ENCODE measurements at regions not wholly inside any gene's neighbourhood (a gene's known extent, or its start where the extent isn't known, plus 50 kb on each side); places are given as distances from the start of the nearest gene placed in this dataset.

GRCh38 chr17:70563281-70563820 lies 394.0 kb downstream of the KCNJ2 start:
- no peak for TF ChIP-seq YY1 (IDR thresholded peaks at IDR 0.05; ENCODE audit: low read depth)
- peak; percentile 57 for TF ChIP-seq TEAD4 (IDR thresholded peaks at IDR 0.05)
- TF ChIP-seq USF1 (IDR thresholded peaks at IDR 0.05), result no peak
- TF ChIP-seq EP300 (IDR thresholded peaks at IDR 0.05; ENCODE audit: borderline replicate concordance), result peak; percentile 75
- TF ChIP-seq REST (IDR thresholded peaks at IDR 0.05; ENCODE audit: low read depth), result no peak
- TF ChIP-seq EGR1 (IDR thresholded peaks at IDR 0.05), result no peak
- TF ChIP-seq CREB1 (IDR thresholded peaks at IDR 0.05; ENCODE audit: low read depth), result no peak
- no peak for TF ChIP-seq RAD21 (IDR thresholded peaks at IDR 0.05; ENCODE audit: low read depth)
- no peak for TF ChIP-seq CEBPB (IDR thresholded peaks at IDR 0.05)
- TF ChIP-seq TAF1 (IDR thresholded peaks at IDR 0.05; ENCODE audit: low read depth), result no peak
- TF ChIP-seq TCF12 (IDR thresholded peaks at IDR 0.05; ENCODE audit: low read depth), result peak; percentile 66
- peak; percentile 94 for TF ChIP-seq NFIC (IDR thresholded peaks at IDR 0.05)
- no peak for TF ChIP-seq ZBTB7A (IDR thresholded peaks at IDR 0.05; ENCODE audit: low read depth)
- TF ChIP-seq MAX (IDR thresholded peaks at IDR 0.05), result no peak; the same call in 1 of the 2 replicates
- TF ChIP-seq FOXM1 (IDR thresholded peaks at IDR 0.05; ENCODE audit: borderline replicate concordance, low read depth), result 0 out of 2 replicates have a peak, but pooled peaks have one; percentile 46

- TF ChIP-seq REST (IDR thresholded peaks at IDR 0.05; ENCODE audit: low read depth) (no peak), FOXM1 (IDR thresholded peaks at IDR 0.05; ENCODE audit: borderline replicate concordance, low read depth) (no peak)
Observed at GRCh38 chr17:70564006-70564620, 394.8 kb downstream of the KCNJ2 start.

- no peak for TF ChIP-seq FOXM1 (IDR thresholded peaks at IDR 0.05; ENCODE audit: borderline replicate concordance, low read depth)
- no peak for TF ChIP-seq YY1 (IDR thresholded peaks at IDR 0.05; ENCODE audit: low read depth)
- TF ChIP-seq CEBPB (IDR thresholded peaks at IDR 0.05), result no peak
- TF ChIP-seq EGR1 (IDR thresholded peaks at IDR 0.05), result no peak
Observed at GRCh38 chr17:70569128-70569527, 399.8 kb downstream of the KCNJ2 start.

GRCh38 chr17:70577456-70577855 lies 408.1 kb downstream of the KCNJ2 start:
- TF ChIP-seq TEAD4 (IDR thresholded peaks at IDR 0.05) (peak; percentile 30; the same call in 1 of the 2 replicates), EP300 (IDR thresholded peaks at IDR 0.05; ENCODE audit: borderline replicate concordance) (no peak)

- TF ChIP-seq ZBTB7A (IDR thresholded peaks at IDR 0.05; ENCODE audit: low read depth) (no peak), EP300 (IDR thresholded peaks at IDR 0.05; ENCODE audit: borderline replicate concordance) (no peak), TCF12 (IDR thresholded peaks at IDR 0.05; ENCODE audit: low read depth) (no peak)
Observed at GRCh38 chr17:70581459-70581858, 412.1 kb downstream of the KCNJ2 start.

- TF ChIP-seq RAD21 (IDR thresholded peaks at IDR 0.05; ENCODE audit: low read depth), result no peak
- TF ChIP-seq ZBTB7A (IDR thresholded peaks at IDR 0.05; ENCODE audit: low read depth), result no peak
- TF ChIP-seq TCF12 (IDR thresholded peaks at IDR 0.05; ENCODE audit: low read depth), result no peak
- no peak for TF ChIP-seq NFIC (IDR thresholded peaks at IDR 0.05)
- no peak for TF ChIP-seq TEAD4 (IDR thresholded peaks at IDR 0.05)
- no peak for TF ChIP-seq USF1 (IDR thresholded peaks at IDR 0.05)
- TF ChIP-seq FOXM1 (IDR thresholded peaks at IDR 0.05; ENCODE audit: borderline replicate concordance, low read depth), result no peak
- no peak for TF ChIP-seq EGR1 (IDR thresholded peaks at IDR 0.05)
- TF ChIP-seq CREB1 (IDR thresholded peaks at IDR 0.05; ENCODE audit: low read depth), result no peak
- no peak for TF ChIP-seq CEBPB (IDR thresholded peaks at IDR 0.05)
- TF ChIP-seq REST (IDR thresholded peaks at IDR 0.05; ENCODE audit: low read depth), result no peak
Observed at GRCh38 chr17:70582777-70583176, 413.4 kb downstream of the KCNJ2 start.
